HG03025 (cell line): ENCODE measurements at regions not wholly inside any gene's neighbourhood (a gene's known extent, or its start where the extent isn't known, plus 50 kb on each side); places are given as distances from the start of the nearest gene placed in this dataset.

Source experiments
- ATAC-seq: cut with Tn5 transposase; IDR thresholded peaks from one replicate; pipeline ENCODE4 v1.9.1; 2021; ENCODE audit warnings: mild to moderate bottlenecking, moderate library complexity; ENCODE audit not compliant: unreplicated experiment, low FRiP score

- no peak for ATAC-seq
Observed at GRCh38 chr14:29442696-29443095, 485.0 kb downstream of the PRKD1 start.

GRCh38 chr14:29444216-29444615 is 483.4 kb downstream of the PRKD1 start:
- no peak for ATAC-seq

GRCh38 chr14:29444805-29445204 is 482.8 kb downstream of the PRKD1 start:
- no peak for ATAC-seq

- ATAC-seq = no peak
Observed at GRCh38 chr14:29446971-29447370, 480.7 kb downstream of the PRKD1 start.

GRCh38 chr14:29451941-29452340 is 475.7 kb downstream of the PRKD1 start:
- no peak for ATAC-seq

GRCh38 chr14:29453045-29453444 is 474.6 kb downstream of the PRKD1 start:
- ATAC-seq = no peak

- ATAC-seq = no peak
Observed at GRCh38 chr14:29454026-29454693, 473.5 kb downstream of the PRKD1 start.

- no peak for ATAC-seq
Observed at GRCh38 chr14:29458547-29458946, 469.1 kb downstream of the PRKD1 start.

- ATAC-seq = no peak
Observed at GRCh38 chr14:29459531-29459930, 468.1 kb downstream of the PRKD1 start.

GRCh38 chr14:29459969-29460560 is 467.6 kb downstream of the PRKD1 start:
- ATAC-seq = no peak

GRCh38 chr14:29461101-29461500 is 466.5 kb downstream of the PRKD1 start:
- ATAC-seq = no peak

GRCh38 chr14:29461506-29461905 is 466.1 kb downstream of the PRKD1 start:
- ATAC-seq = no peak

GRCh38 chr14:29462321-29462720 is 465.3 kb downstream of the PRKD1 start:
- ATAC-seq = no peak

GRCh38 chr14:29462772-29463171 is 464.9 kb downstream of the PRKD1 start:
- ATAC-seq = no peak

GRCh38 chr14:29463727-29464395 is 463.8 kb downstream of the PRKD1 start:
- ATAC-seq = no peak

GRCh38 chr14:29465095-29465494 is 462.6 kb downstream of the PRKD1 start:
- no peak for ATAC-seq

GRCh38 chr14:29475641-29476040 is 452.0 kb downstream of the PRKD1 start:
- no peak for ATAC-seq

GRCh38 chr14:29486132-29486531 is 441.5 kb downstream of the PRKD1 start:
- ATAC-seq = no peak

GRCh38 chr14:29489911-29490425 is 437.7 kb downstream of the PRKD1 start:
- ATAC-seq = no peak

- ATAC-seq = no peak
Observed at GRCh38 chr14:29493849-29494248, 433.8 kb downstream of the PRKD1 start.

GRCh38 chr14:29494312-29494711 is 433.3 kb downstream of the PRKD1 start:
- no peak for ATAC-seq

- no peak for ATAC-seq
Observed at GRCh38 chr14:29503903-29504302, 423.7 kb downstream of the PRKD1 start.
